DOHH2 (cell line): ENCODE measurements at regions not wholly inside any gene's neighbourhood (a gene's known extent, or its start where the extent isn't known, plus 50 kb on each side); places are given as distances from the start of the nearest gene placed in this dataset.

ENCODE experiments used
- EZH2phosphoT487 ChIP-seq: fragments of 200-600 bp; sonication (generic); IDR thresholded peaks from 2 replicates; pipeline ENCODE4 v1.6.1; 2017; ENCODE audit warnings: borderline replicate concordance, mild to moderate bottlenecking, antibody characterized with exemption, low read length, moderate library complexity, mixed read lengths
- TF ChIP-seq, protein P1 (sequence below): fragments of 200-600 bp; sonication (generic); IDR thresholded peaks from one replicate; pipeline ENCODE4 v1.5.1; 2014; ENCODE audit warnings: antibody characterized with exemption, mild to moderate bottlenecking, low read depth, low read length; ENCODE audit not compliant: poor library complexity, severe bottlenecking

DNA sequence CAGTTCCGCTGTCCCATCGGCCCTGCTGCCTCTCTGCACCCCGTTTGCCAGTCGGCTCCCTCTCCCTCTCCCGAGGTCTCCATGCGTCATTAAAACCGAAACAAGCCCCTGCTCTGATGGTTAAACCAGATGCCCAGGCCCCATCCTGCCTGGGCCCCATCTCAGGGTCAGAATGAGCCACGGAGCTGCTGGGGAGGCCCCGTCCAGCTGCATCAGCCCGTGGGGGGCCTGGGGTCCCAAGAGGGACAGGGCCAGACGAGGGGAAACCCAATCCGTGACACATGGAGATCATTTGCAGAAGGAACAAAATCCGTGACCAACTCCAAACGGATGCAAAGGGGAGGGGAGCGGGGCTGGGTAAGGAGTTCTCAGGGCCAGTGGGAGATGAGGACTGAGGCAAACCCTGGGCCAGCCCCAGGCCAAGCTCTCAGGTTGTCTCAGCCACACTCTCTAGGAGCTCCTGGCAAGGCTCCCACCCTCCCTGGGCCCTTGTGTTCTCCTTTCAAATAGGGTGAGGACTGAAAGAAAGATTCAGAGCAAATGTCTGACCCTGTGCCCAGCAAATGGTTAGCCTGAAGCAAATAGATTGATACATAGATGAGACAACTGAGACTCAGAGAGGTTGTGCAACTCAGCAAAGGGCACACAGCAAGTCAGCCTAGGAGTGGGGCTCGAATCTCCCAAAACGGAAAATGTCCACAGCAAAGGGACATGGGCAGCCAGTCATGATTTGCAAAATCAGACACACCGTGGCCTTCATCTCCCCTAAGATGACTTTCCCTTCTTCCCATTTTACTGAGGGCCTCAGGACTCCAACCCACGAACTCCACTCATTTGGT is 162.1 kb downstream of the MN1 start:
- TF ChIP-seq, protein P1, sequence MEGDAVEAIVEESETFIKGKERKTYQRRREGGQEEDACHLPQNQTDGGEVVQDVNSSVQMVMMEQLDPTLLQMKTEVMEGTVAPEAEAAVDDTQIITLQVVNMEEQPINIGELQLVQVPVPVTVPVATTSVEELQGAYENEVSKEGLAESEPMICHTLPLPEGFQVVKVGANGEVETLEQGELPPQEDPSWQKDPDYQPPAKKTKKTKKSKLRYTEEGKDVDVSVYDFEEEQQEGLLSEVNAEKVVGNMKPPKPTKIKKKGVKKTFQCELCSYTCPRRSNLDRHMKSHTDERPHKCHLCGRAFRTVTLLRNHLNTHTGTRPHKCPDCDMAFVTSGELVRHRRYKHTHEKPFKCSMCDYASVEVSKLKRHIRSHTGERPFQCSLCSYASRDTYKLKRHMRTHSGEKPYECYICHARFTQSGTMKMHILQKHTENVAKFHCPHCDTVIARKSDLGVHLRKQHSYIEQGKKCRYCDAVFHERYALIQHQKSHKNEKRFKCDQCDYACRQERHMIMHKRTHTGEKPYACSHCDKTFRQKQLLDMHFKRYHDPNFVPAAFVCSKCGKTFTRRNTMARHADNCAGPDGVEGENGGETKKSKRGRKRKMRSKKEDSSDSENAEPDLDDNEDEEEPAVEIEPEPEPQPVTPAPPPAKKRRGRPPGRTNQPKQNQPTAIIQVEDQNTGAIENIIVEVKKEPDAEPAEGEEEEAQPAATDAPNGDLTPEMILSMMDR = no peak
- TF ChIP-seq EZH2phosphoT487 = no peak
